Stomach (tissue), 8 donors: ENCODE measurements at regions not wholly inside any gene's neighbourhood (a gene's known extent, or its start where the extent isn't known, plus 50 kb on each side); places are given as distances from the start of the nearest gene placed in this dataset.

Experiments used
- DNase-seq, 2 donors: peaks; one replicate each; pipeline versions ENCODE4 v3.0.0 to v3.0.0-alpha.2; 2013 to 2019
- H3K27ac ChIP-seq, 5 donors: fragments of 200-600 bp in 4 of 5; sonication (generic) in 4 of 5; one replicate each; pipeline ENCODE4 v1.5.1; 2013 to 2019; ENCODE audit warnings: mild to moderate bottlenecking in 1 of 5, moderate library complexity in 1 of 5
- H3K27me3 ChIP-seq, 3 donors: fragments of 200-600 bp; sonication (generic); one replicate each; pipeline ENCODE4 v1.5.1; 2017 to 2019; ENCODE audit warnings: mixed run types in 1 of 3
- H3K36me3 ChIP-seq, 4 donors: fragments of 200-600 bp; sonication (generic); 1 replicate in 3 of 4; 2 replicates in 1 of 4; pipeline ENCODE4 v1.5.1; 2016 to 2019
- H3K4me1 ChIP-seq, 4 donors: fragments of 200-600 bp; sonication (generic); one replicate each; pipeline ENCODE4 v1.5.1; 2016 to 2019
- H3K4me3 ChIP-seq, 4 donors: fragments of 200-600 bp; sonication (generic) in 3 of 4; one replicate each; pipeline ENCODE4 v1.5.1; 2016 to 2019; ENCODE audit warnings: mild to moderate bottlenecking in 1 of 4
- H3K9me3 ChIP-seq, 4 donors: fragments of 200-600 bp; sonication (generic); one replicate each; pipeline ENCODE4 v1.5.1; 2016 to 2019
- CTCF ChIP-seq, 7 experiments: fragments of 450-650 bp in 4 of 7; fragments of 200-600 bp in 3 of 7; sonication (generic) in 3 of 7; IDR thresholded peaks; one replicate each; pipeline ENCODE4 v1.5.1; 2016 to 2019; ENCODE audit warnings: antibody characterized with exemption in 7 of 7, control low read depth in 2 of 7, mild to moderate bottlenecking in 1 of 7
- EP300 ChIP-seq: sonication (generic); formaldehyde crosslinking; IDR thresholded peaks from one replicate; pipeline ENCODE4 v1.6.1; 2017; ENCODE audit warnings: antibody characterized with exemption
- POLR2A ChIP-seq, 4 donors: fragments of 450-650 bp; IDR thresholded peaks; one replicate each; pipeline ENCODE4 v1.6.1; 2016; ENCODE audit warnings: antibody characterized with exemption in 4 of 4, control low read depth in 2 of 4, mild to moderate bottlenecking in 1 of 4, moderate library complexity in 1 of 4
- POLR2AphosphoS5 ChIP-seq, 3 donors: sonication (generic); formaldehyde crosslinking; IDR thresholded peaks; one replicate each; pipeline ENCODE4 v1.6.1; 2016; ENCODE audit warnings: antibody characterized with exemption in 3 of 3
- WGBS, 5 donors: extraction: QIAGEN DNeasy Blood & Tissue Kit in 3 of 5; methylation state at CpG; one replicate each; pipeline versions ENCODE4 v1.1.5 to v1.1.7; 2013 to 2018; 5-methylcytosine and 5-hydroxymethylcytosine counted together
- intact Hi-C: fragments of 100-400 bp; cut with DNase I; formaldehyde crosslinking; loops from one replicate; pipeline ENCODE4 v1.15.1; 2023; ENCODE audit warnings: low total_unique reads
- donor health status: healthy with polysubstance abuse.
- donor health status: Bipolar disorder and iron deficiency.
- donor health status: healthy.

- intact Hi-C loops: no loop called here
- TF ChIP-seq POLR2AphosphoS5 (IDR thresholded peaks at IDR 0.05) (no peak), POLR2A (IDR thresholded peaks at IDR 0.05) (no peak), EP300 (no peak), CTCF (IDR thresholded peaks at IDR 0.05) (no peak)
- Histone ChIP-seq H3K9me3 (no peaks in the 10 kb centered on the region), H3K27me3 (peaks cover 0 to 7% (median 0%) of the 10 kb centered on the region in 3 donors), H3K36me3 (no peaks in the 10 kb centered on the region), H3K4me1 (no peaks in the 10 kb centered on the region), H3K27ac (no peak overlapping the region), H3K4me3 (no peak overlapping the region)
- no peak for DNase-seq
- WGBS, 5 donors: 69 to 84% (median 74%) methylated on average over 7 to 8 of the region's 8 CpGs
Observed at GRCh38 chr10:124180044-124180745, 86.8 kb upstream of the CHST15 start.

- intact Hi-C loops: no loop called here
- no peaks in the 10 kb centered on the region for H3K36me3 ChIP-seq
- H3K27me3 ChIP-seq: peaks cover 0 to 7% (median 0%) of the 10 kb centered on the region in 3 donors
- TF ChIP-seq POLR2A (IDR thresholded peaks at IDR 0.05) (no peak), EP300 (no peak), POLR2AphosphoS5 (IDR thresholded peaks at IDR 0.05) (no peak), CTCF (IDR thresholded peaks at IDR 0.05) (no peak)
- H3K4me3 ChIP-seq: no peak overlapping the region
- DNase-seq: no peak
- H3K9me3 ChIP-seq: no peaks in the 10 kb centered on the region
- no peaks in the 10 kb centered on the region for H3K4me1 ChIP-seq
- 88 to 93% (median 92%) methylated on average over 3 of the region's 3 CpGs for WGBS, 5 donors
- H3K27ac ChIP-seq: no peak overlapping the region
Observed at GRCh38 chr10:124179308-124180043, 86.1 kb upstream of the CHST15 start.

GRCh38 chr10:124177180-124177518 lies 83.8 kb upstream of the CHST15 start:
- no peak for TF ChIP-seq POLR2AphosphoS5 (IDR thresholded peaks at IDR 0.05)
- no peak for TF ChIP-seq CTCF (IDR thresholded peaks at IDR 0.05)
- no peak for TF ChIP-seq POLR2A (IDR thresholded peaks at IDR 0.05)
- TF ChIP-seq EP300: no peak
- intact Hi-C loops: no loop called here
- no peaks in the 10 kb centered on the region for H3K36me3 ChIP-seq
- WGBS, 5 donors: 87 to 92% (median 89%) methylated on average over 5 of the region's 5 CpGs
- H3K27ac ChIP-seq: no peak overlapping the region
- no peaks in the 10 kb centered on the region for H3K4me1 ChIP-seq
- no peak for DNase-seq
- H3K27me3 ChIP-seq: peaks cover 0 to 7% (median 0%) of the 10 kb centered on the region in 3 donors
- no peaks in the 10 kb centered on the region for H3K9me3 ChIP-seq
- H3K4me3 ChIP-seq: no peak overlapping the region

GRCh38 chr10:124176349-124177179 lies 83.2 kb upstream of the CHST15 start:
- TF ChIP-seq CTCF (IDR thresholded peaks at IDR 0.05) (no peak), POLR2A (IDR thresholded peaks at IDR 0.05) (no peak), EP300 (no peak), POLR2AphosphoS5 (IDR thresholded peaks at IDR 0.05) (no peak)
- intact Hi-C loops: no loop called here
- no peak overlapping the region for H3K4me3 ChIP-seq
- no peaks in the 10 kb centered on the region for H3K4me1 ChIP-seq
- H3K36me3 ChIP-seq: no peaks in the 10 kb centered on the region
- no peaks in the 10 kb centered on the region for H3K9me3 ChIP-seq
- H3K27ac ChIP-seq: no peak overlapping the region
- H3K27me3 ChIP-seq: peaks cover 0 to 7% (median 0%) of the 10 kb centered on the region in 3 donors
- WGBS, 5 donors: 74 to 84% (median 82%) methylated on average over 15 of the region's 15 CpGs
- DNase-seq: no peak
